K562 (cell line): ENCODE measurements at regions not wholly inside any gene's neighbourhood (a gene's known extent, or its start where the extent isn't known, plus 50 kb on each side); places are given as distances from the start of the nearest gene placed in this dataset.

Experiments used
- ATAC-seq: fragments of 200-7000 bp; cut with Tn5 transposase; 3 replicates; pipeline ENCODE4 v1.9.1; 2020; ENCODE audit warnings: moderate library complexity
- BruUV-seq: library from RNA; stranded (reverse); fragments of 400-500 nt; replicated peaks from 2 replicates; lab custom pipeline; 2021; lab: Mats Ljungman, UMichigan
- CTCF ChIA-PET: fragments of 300-600 bp; formaldehyde crosslinking; extraction: SDS; loops from one replicate; lab custom pipeline; 2021; ENCODE audit warnings: low intra/inter-chr PET ratio; lab: Yijun Ruan, JAX
- POLR2A ChIA-PET: fragments of 300-600, 350-650 bp; sonication (Branson Sonifier 250); formaldehyde crosslinking; extraction: SDS; loops from one replicate; lab custom pipeline; 2021; ENCODE audit warnings: antibody characterized with exemption, inconsistent platforms; lab: Yijun Ruan, JAX
- DNase-seq, 4 experiments: peaks; one replicate each; pipeline versions ENCODE4 v3.0.0 to v3.0.0-alpha.2; 2011 to 2018; ENCODE audit warnings: low spot score in 3 of 4, mixed read lengths in 3 of 4; ENCODE audit errors: extremely low read depth in 1 of 4
- FAIRE-seq: peaks from 2 replicates; lab custom pipeline; 2011; peaks lifted over from hg19 to GRCh38; lab: Jason Lieb, UNC
- H2AFZ ChIP-seq: 2 replicates; pipeline ENCODE4 v1.6.0; 2011; ENCODE audit warnings: low read depth, low read length, control low read depth, inconsistent platforms
- H3K27ac ChIP-seq: fragments of 200-600 bp; 3 replicates; pipeline ENCODE4 v1.8.0; 2011; ENCODE audit warnings: low read depth, mild to moderate bottlenecking, control low read depth, inconsistent platforms, low read length, moderate library complexity, mixed read lengths; ENCODE audit errors: extremely low read depth
- H3K27me3 ChIP-seq, 2 experiments: fragments of 300-600 bp in 1 of 2; 2 replicates in 1 of 2; 3 replicates in 1 of 2; pipeline versions ENCODE4 v1.6.0 to v1.8.0; 2011; ENCODE audit warnings: inconsistent platforms in 2 of 2, low read length in 2 of 2, mild to moderate bottlenecking in 1 of 2, mixed read lengths in 1 of 2, moderate library complexity in 1 of 2; ENCODE audit not compliant: control insufficient read depth in 2 of 2, insufficient read depth in 2 of 2
- H3K36me3 ChIP-seq: fragments of 300-600 bp; 3 replicates; pipeline ENCODE4 v1.8.0; 2011; ENCODE audit warnings: mild to moderate bottlenecking, low read length, inconsistent platforms; ENCODE audit not compliant: control insufficient read depth, insufficient read depth
- H3K4me1 ChIP-seq, 2 experiments: fragments of 200-600 bp in 1 of 2; replicated peaks in 1 of 2; 2 replicates in 1 of 2; 3 replicates in 1 of 2; pipeline versions ENCODE4 v1.5.1 to v1.8.0; 2011; ENCODE audit warnings: inconsistent platforms in 2 of 2, low read length in 2 of 2, mild to moderate bottlenecking in 1 of 2, mixed read lengths in 1 of 2, moderate library complexity in 1 of 2; ENCODE audit not compliant: control insufficient read depth in 2 of 2, insufficient read depth in 2 of 2
- H3K4me2 ChIP-seq: 2 replicates; pipeline ENCODE4 v1.6.1; 2011; ENCODE audit warnings: low read length, control low read depth, inconsistent platforms, mixed read lengths; ENCODE audit not compliant: insufficient read depth
- H3K4me3 ChIP-seq: fragments of 200-600 bp; sonication (generic), shearing (Covaris generic); 2 replicates; pipeline ENCODE4 v1.5.1; 2016; ENCODE audit warnings: control low read depth, inconsistent platforms
- H3K79me2 ChIP-seq: fragments of 200-600 bp; 3 replicates; pipeline ENCODE4 v1.8.0; 2011; ENCODE audit warnings: low read length, inconsistent platforms; ENCODE audit not compliant: control insufficient read depth, insufficient read depth
- H3K9ac ChIP-seq, 2 experiments: 2 replicates each; pipeline versions ENCODE4 v1.6.0 to v1.6.1; 2011; ENCODE audit warnings: low read depth in 2 of 2, low read length in 2 of 2, control low read depth in 1 of 2, inconsistent platforms in 1 of 2, mild to moderate bottlenecking in 1 of 2, mixed read lengths in 1 of 2; ENCODE audit not compliant: insufficient read depth in 1 of 2
- H3K9me1 ChIP-seq: one replicate; pipeline ENCODE4 v1.6.0; 2011; ENCODE audit warnings: inconsistent platforms, mild to moderate bottlenecking, low read length, moderate library complexity; ENCODE audit not compliant: control insufficient read depth, insufficient read depth
- H3K9me3 ChIP-seq: replicated peaks from 2 replicates; pipeline ENCODE4 v1.5.1; 2011; ENCODE audit warnings: low read depth, low read length, inconsistent platforms; ENCODE audit not compliant: control insufficient read depth, insufficient read depth
- H4K20me1 ChIP-seq: replicated peaks from 2 replicates; pipeline ENCODE4 v1.6.1; 2011; ENCODE audit warnings: low read length, inconsistent platforms, mixed read lengths; ENCODE audit not compliant: control insufficient read depth, insufficient read depth
- CREBBP ChIP-seq: IDR thresholded peaks from one replicate; pipeline ENCODE4 v1.6.1; 2012; ENCODE audit warnings: low read depth, mild to moderate bottlenecking, control low read depth, inconsistent platforms, low read length
- JUNB ChIP-seq: fragments of 450-650 bp; formaldehyde crosslinking; conservative IDR thresholded peaks from 2 replicates; pipeline ENCODE4 v1.4.0; 2020; ENCODE audit warnings: mild to moderate bottlenecking
- POLR3G ChIP-seq: IDR thresholded peaks from 2 replicates; pipeline ENCODE4 v1.6.1; 2011; ENCODE audit not compliant: insufficient read length, insufficient replicate concordance; ENCODE audit errors: extremely low read depth
- SLC30A9 ChIP-seq: fragments of 250-450 bp; sonication (Bioruptor Pico); IDR thresholded peaks from 2 replicates; pipeline ENCODE4 v1.8.0; 2022; ENCODE audit warnings: mild to moderate bottlenecking, moderate library complexity
- ZNF184 ChIP-seq: sonication (generic); formaldehyde crosslinking; IDR thresholded peaks from 2 replicates; pipeline ENCODE4 v1.5.0; 2020; ENCODE audit warnings: missing genetic modification reagents
- ZNF408 ChIP-seq: fragments of 250-450 bp; sonication (Bioruptor Pico); IDR thresholded peaks from 2 replicates; pipeline ENCODE4 v1.4.0; 2020; ENCODE audit warnings: low read depth, mild to moderate bottlenecking, moderate library complexity
- ZNF589 ChIP-seq: fragments of 200-800 bp; sonication (Bioruptor generic); IDR thresholded peaks from 2 replicates; pipeline ENCODE4 v1.6.1; 2016; ENCODE audit warnings: low read depth, missing genetic modification characterization, missing compliant biosample characterization
- WGBS: fragments of 100-300 bp; shearing (Covaris generic); methylation state at CpG from one replicate; pipeline ENCODE4 v1.1.6; 2016; ENCODE audit warnings: low coverage, mixed read lengths; ENCODE audit not compliant: insufficient coverage; ENCODE audit errors: missing lambda C conversion rate; 5-methylcytosine and 5-hydroxymethylcytosine counted together
- in situ Hi-C: fragments of 300-500 bp; cut with MboI; formaldehyde crosslinking; loops from 4 replicates; pipeline ENCODE4 v1.15.0; 2018; ENCODE audit warnings: inconsistent platforms, mixed read lengths
- intact Hi-C: fragments of 100-400 bp; cut with micrococcal nuclease; formaldehyde crosslinking; loops from 2 replicates; pipeline ENCODE4 v1.14.2; 2022
- TF ChIP-seq, protein P1 (sequence below): fragments of 250-450 bp; sonication (Bioruptor Pico); IDR thresholded peaks from 2 replicates; pipeline ENCODE4 v1.5.0; 2020; ENCODE audit warnings: mild to moderate bottlenecking
- TF ChIP-seq, protein P2 (sequence below): fragments of 250-450 bp; sonication (Bioruptor Pico); IDR thresholded peaks from 2 replicates; pipeline ENCODE4 v1.6.1; 2021; ENCODE audit warnings: mild to moderate bottlenecking
- TF ChIP-seq, protein P3 (sequence below): fragments of 250-450 bp; sonication (Bioruptor Pico); IDR thresholded peaks from 2 replicates; pipeline ENCODE4 v1.4.0; 2020; ENCODE audit warnings: mild to moderate bottlenecking, moderate library complexity

DNA sequence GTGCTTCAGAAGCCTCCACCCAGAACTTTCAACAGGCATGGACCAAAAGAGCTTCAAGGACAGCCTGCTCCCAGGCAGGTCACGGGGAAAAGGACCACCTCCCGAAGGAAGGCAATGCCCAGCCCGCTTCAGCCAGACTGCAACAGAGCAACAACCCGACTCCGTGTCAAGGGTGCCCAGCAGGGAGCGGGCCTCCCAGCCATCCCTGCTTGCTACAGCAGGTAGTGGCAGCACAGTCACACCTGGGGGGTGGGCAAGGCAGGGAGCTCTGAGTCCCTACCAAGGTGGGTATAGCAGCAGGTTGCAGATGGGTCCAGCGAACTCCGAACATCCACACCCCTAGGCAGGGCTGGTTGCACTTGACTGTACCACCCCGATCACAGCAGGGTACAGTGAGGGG lies 467.8 kb upstream of the PFKP start:
- DNase-seq (no peak), FAIRE-seq (no peak), ATAC-seq (no peak)
- Histone ChIP-seq H3K27me3 (no peaks in the 10 kb centered on the region; a peak in 1 of 5 replicates), H3K27ac (no peak overlapping the region), H3K4me2 (no peak overlapping the region), H3K9me1 (no peaks in the 10 kb centered on the region), H3K4me1 (no peaks in the 10 kb centered on the region), H3K36me3 (no peaks in the 10 kb centered on the region), H3K9ac (no peak overlapping the region), H3K79me2 (no peaks in the 10 kb centered on the region), H3K9me3 (no peaks in the 10 kb centered on the region), H2AFZ (no peak overlapping the region), H3K4me3 (no peak overlapping the region), H4K20me1 (no peaks in the 10 kb centered on the region)
- ChIA-PET CTCF (no interaction called here), POLR2A (no interaction called here)
- intact Hi-C loops = no loop called here
- in situ Hi-C loops = no loop called here
- 0% methylated on average over 9 of the region's 9 CpGs for WGBS
- no TSS peak for BruUV-seq
- TF ChIP-seq ZNF589 (CRISPR knock-in tag) = no peak

DNA sequence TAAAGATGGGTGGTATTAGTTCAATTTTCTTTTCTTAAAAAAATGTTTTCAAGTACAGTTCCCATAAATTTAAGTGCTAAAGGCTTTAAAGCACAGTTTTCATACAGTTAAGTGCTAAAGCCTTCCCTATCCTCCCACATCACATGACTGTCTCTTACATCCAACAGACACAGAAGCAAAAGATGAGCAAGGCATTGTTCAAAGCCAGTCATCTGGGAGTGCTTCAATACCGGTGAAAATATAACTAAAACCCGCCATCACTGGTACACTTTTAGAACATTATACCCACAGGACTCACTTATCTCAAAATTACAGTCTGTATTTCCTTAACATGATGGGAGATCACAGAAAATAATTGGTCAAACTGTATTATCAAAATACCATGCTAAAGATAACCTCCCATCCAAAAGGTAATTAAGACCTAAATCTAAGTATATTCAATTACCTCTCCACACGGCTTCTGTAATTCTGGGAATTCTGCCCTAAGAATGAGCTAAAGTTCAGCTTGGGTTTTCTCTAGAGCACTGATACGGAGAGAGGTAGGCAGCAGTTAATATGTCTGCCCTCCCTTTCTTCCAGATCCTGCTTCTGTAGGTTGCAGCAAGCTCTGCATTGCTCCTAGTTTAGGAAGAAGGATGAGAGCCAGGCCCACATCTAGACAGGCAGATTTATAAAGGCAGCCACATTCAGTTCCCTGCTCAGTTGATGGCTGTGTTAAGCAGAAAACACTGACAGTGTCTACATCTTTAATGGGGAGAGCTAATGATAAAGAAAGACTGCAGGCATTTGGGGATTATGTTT lies 474.8 kb upstream of the PFKP start:
- Histone ChIP-seq H3K79me2 (no peaks in the 10 kb centered on the region), H3K36me3 (no peaks in the 10 kb centered on the region), H3K9me3 (no peaks in the 10 kb centered on the region), H3K27ac (no peak overlapping the region), H3K27me3 (no peaks in the 10 kb centered on the region; a peak in 2 of 5 replicates), H4K20me1 (no peaks in the 10 kb centered on the region), H3K4me3 (no peak overlapping the region), H3K9ac (no peak overlapping the region), H2AFZ (no peak overlapping the region), H3K4me2 (no peak overlapping the region), H3K4me1 (no peaks in the 10 kb centered on the region), H3K9me1 (no peaks in the 10 kb centered on the region)
- intact Hi-C loops (no loop called here), in situ Hi-C loops (no loop called here)
- ATAC-seq (no peak), DNase-seq (no peak), FAIRE-seq (no peak)
- ChIA-PET POLR2A (no interaction called here), CTCF (no interaction called here)
- BruUV-seq = no TSS peak
- 0% methylated on average over 4 of the region's 4 CpGs for WGBS
- no peak for TF ChIP-seq SLC30A9 (CRISPR knock-in tag)
- TF ChIP-seq, protein P1, sequence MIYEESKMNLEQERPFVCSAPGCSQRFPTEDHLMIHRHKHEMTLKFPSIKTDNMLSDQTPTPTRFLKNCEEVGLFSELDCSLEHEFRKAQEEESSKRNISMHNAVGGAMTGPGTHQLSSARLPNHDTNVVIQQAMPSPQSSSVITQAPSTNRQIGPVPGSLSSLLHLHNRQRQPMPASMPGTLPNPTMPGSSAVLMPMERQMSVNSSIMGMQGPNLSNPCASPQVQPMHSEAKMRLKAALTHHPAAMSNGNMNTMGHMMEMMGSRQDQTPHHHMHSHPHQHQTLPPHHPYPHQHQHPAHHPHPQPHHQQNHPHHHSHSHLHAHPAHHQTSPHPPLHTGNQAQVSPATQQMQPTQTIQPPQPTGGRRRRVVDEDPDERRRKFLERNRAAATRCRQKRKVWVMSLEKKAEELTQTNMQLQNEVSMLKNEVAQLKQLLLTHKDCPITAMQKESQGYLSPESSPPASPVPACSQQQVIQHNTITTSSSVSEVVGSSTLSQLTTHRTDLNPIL = no peak
- TF ChIP-seq, protein P2, sequence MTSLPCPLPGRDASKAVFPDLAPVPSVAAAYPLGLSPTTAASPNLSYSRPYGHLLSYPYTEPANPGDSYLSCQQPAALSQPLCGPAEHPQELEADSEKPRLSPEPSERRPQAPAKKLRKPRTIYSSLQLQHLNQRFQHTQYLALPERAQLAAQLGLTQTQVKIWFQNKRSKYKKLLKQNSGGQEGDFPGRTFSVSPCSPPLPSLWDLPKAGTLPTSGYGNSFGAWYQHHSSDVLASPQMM = no peak
- TF ChIP-seq ZNF408 (CRISPR knock-in tag) = no peak
- TF ChIP-seq JUNB (CRISPR knock-in tag) = no peak
- no peak for TF ChIP-seq CREBBP
- no peak for TF ChIP-seq ZNF184
- TF ChIP-seq, protein P3, sequence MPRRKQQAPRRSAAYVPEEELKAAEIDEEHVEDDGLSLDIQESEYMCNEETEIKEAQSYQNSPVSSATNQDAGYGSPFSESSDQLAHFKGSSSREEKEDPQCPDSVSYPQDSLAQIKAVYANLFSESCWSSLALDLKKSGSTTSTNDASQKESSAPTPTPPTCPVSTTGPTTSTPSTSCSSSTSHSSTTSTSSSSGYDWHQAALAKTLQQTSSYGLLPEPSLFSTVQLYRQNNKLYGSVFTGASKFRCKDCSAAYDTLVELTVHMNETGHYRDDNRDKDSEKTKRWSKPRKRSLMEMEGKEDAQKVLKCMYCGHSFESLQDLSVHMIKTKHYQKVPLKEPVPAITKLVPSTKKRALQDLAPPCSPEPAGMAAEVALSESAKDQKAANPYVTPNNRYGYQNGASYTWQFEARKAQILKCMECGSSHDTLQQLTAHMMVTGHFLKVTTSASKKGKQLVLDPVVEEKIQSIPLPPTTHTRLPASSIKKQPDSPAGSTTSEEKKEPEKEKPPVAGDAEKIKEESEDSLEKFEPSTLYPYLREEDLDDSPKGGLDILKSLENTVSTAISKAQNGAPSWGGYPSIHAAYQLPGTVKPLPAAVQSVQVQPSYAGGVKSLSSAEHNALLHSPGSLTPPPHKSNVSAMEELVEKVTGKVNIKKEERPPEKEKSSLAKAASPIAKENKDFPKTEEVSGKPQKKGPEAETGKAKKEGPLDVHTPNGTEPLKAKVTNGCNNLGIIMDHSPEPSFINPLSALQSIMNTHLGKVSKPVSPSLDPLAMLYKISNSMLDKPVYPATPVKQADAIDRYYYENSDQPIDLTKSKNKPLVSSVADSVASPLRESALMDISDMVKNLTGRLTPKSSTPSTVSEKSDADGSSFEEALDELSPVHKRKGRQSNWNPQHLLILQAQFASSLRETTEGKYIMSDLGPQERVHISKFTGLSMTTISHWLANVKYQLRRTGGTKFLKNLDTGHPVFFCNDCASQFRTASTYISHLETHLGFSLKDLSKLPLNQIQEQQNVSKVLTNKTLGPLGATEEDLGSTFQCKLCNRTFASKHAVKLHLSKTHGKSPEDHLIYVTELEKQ (CRISPR knock-in tag) = no peak
- TF ChIP-seq POLR3G = no peak
